Muscle of leg (tissue), 3 donors: ENCODE measurements at regions not wholly inside any gene's neighbourhood (a gene's known extent, or its start where the extent isn't known, plus 50 kb on each side); places are given as distances from the start of the nearest gene placed in this dataset.

ENCODE experiments used
- DNase-seq: peaks from one replicate; pipeline ENCODE4 v3.0.0; 2013
- H3K27ac ChIP-seq: one replicate; pipeline ENCODE4 v1.5.1; 2013; ENCODE audit warnings: mild to moderate bottlenecking, low read length, control low read depth
- H3K27me3 ChIP-seq: one replicate; pipeline ENCODE4 v1.6.1; 2013; ENCODE audit warnings: low read length; ENCODE audit not compliant: control insufficient read depth, insufficient read depth
- H3K36me3 ChIP-seq: one replicate; pipeline ENCODE4 v1.6.1; 2013; ENCODE audit warnings: low read length; ENCODE audit not compliant: control insufficient read depth, insufficient read depth
- H3K4me1 ChIP-seq: one replicate; pipeline ENCODE4 v1.6.1; 2013; ENCODE audit warnings: low read length; ENCODE audit not compliant: control insufficient read depth, insufficient read depth
- H3K4me3 ChIP-seq: one replicate; pipeline ENCODE4 v1.5.1; 2013; ENCODE audit warnings: low read length, control low read depth
- H3K9me3 ChIP-seq: replicated peaks from 2 replicates; pipeline ENCODE4 v1.6.1; 2013; ENCODE audit warnings: low read depth, low read length; ENCODE audit not compliant: control insufficient read depth
- WGBS: methylation state at CpG from one replicate; pipeline ENCODE4 v1.1.5; 2013; ENCODE audit warnings: missing lambda C conversion rate; ENCODE audit not compliant: insufficient coverage; 5-methylcytosine and 5-hydroxymethylcytosine counted together

GRCh38 chr2:164252568-164253287 lies 368.6 kb downstream of the GRB14 start:
- Histone ChIP-seq H3K36me3 (no peaks in the 10 kb centered on the region), H3K4me1 (no peaks in the 10 kb centered on the region), H3K27ac (no peak overlapping the region), H3K27me3 (no peaks in the 10 kb centered on the region), H3K9me3 (no peaks in the 10 kb centered on the region), H3K4me3 (no peak overlapping the region)
- DNase-seq, result no peak
- WGBS, result 67% methylated on average over 1 of the region's 2 CpGs

GRCh38 chr2:164243315-164243714 lies 378.0 kb downstream of the GRB14 start:
- Histone ChIP-seq H3K27me3 (no peaks in the 10 kb centered on the region), H3K27ac (no peak overlapping the region), H3K4me3 (no peak overlapping the region), H3K36me3 (no peaks in the 10 kb centered on the region), H3K4me1 (no peaks in the 10 kb centered on the region), H3K9me3 (no peaks in the 10 kb centered on the region)
- no peak for DNase-seq

GRCh38 chr2:164242409-164242808 lies 378.9 kb downstream of the GRB14 start:
- Histone ChIP-seq H3K27ac (no peak overlapping the region), H3K36me3 (no peaks in the 10 kb centered on the region), H3K27me3 (no peaks in the 10 kb centered on the region), H3K9me3 (no peaks in the 10 kb centered on the region), H3K4me1 (no peaks in the 10 kb centered on the region), H3K4me3 (no peak overlapping the region)
- WGBS, result 87% methylated on average over 3 of the region's 3 CpGs
- no peak for DNase-seq

- Histone ChIP-seq H3K4me3 (no peak overlapping the region), H3K36me3 (no peaks in the 10 kb centered on the region), H3K27ac (no peak overlapping the region), H3K27me3 (no peaks in the 10 kb centered on the region), H3K9me3 (no peaks in the 10 kb centered on the region), H3K4me1 (no peaks in the 10 kb centered on the region)
- no peak for DNase-seq
- no CpG with 5 or more reads among the region's 1 CpG for WGBS
Observed at GRCh38 chr2:164234074-164234473, 387.2 kb downstream of the GRB14 start.

GRCh38 chr2:164224007-164224406 lies 397.3 kb downstream of the GRB14 start:
- no peaks in the 10 kb centered on the region for H3K27me3 ChIP-seq
- H3K27ac ChIP-seq, result no peak overlapping the region
- H3K4me3 ChIP-seq, result no peak overlapping the region
- DNase-seq, result no peak
- H3K36me3 ChIP-seq, result no peaks in the 10 kb centered on the region
- H3K4me1 ChIP-seq, result no peaks in the 10 kb centered on the region
- H3K9me3 ChIP-seq, result no peaks in the 10 kb centered on the region

GRCh38 chr2:164221473-164221872 lies 399.8 kb downstream of the GRB14 start:
- Histone ChIP-seq H3K27me3 (no peaks in the 10 kb centered on the region), H3K36me3 (no peaks in the 10 kb centered on the region), H3K9me3 (no peaks in the 10 kb centered on the region), H3K4me3 (no peak overlapping the region), H3K27ac (no peak overlapping the region), H3K4me1 (no peaks in the 10 kb centered on the region)
- no peak for DNase-seq
- WGBS, result no CpG with 5 or more reads among the region's 2 CpGs

GRCh38 chr2:164220265-164220664 lies 401.0 kb downstream of the GRB14 start:
- H3K27me3 ChIP-seq, result no peaks in the 10 kb centered on the region
- WGBS, result 85% methylated on average over 2 of the region's 4 CpGs
- H3K4me1 ChIP-seq, result no peaks in the 10 kb centered on the region
- no peaks in the 10 kb centered on the region for H3K9me3 ChIP-seq
- no peak for DNase-seq
- H3K27ac ChIP-seq, result no peak overlapping the region
- H3K36me3 ChIP-seq, result no peaks in the 10 kb centered on the region
- no peak overlapping the region for H3K4me3 ChIP-seq

- WGBS, result no CpG with 5 or more reads among the region's 1 CpG
- no peaks in the 10 kb centered on the region for H3K27me3 ChIP-seq
- H3K9me3 ChIP-seq, result no peaks in the 10 kb centered on the region
- DNase-seq, result no peak
- no peak overlapping the region for H3K27ac ChIP-seq
- no peak overlapping the region for H3K4me3 ChIP-seq
- H3K4me1 ChIP-seq, result no peaks in the 10 kb centered on the region
- H3K36me3 ChIP-seq, result no peaks in the 10 kb centered on the region
Observed at GRCh38 chr2:164213916-164214315, 407.4 kb downstream of the GRB14 start.

GRCh38 chr2:164205347-164205746 lies 415.9 kb downstream of the GRB14 start:
- Histone ChIP-seq H3K27me3 (no peaks in the 10 kb centered on the region), H3K4me3 (no peak overlapping the region), H3K4me1 (no peaks in the 10 kb centered on the region), H3K27ac (no peak overlapping the region), H3K36me3 (no peaks in the 10 kb centered on the region), H3K9me3 (no peaks in the 10 kb centered on the region)
- peak; percentile 61 for DNase-seq
- 0% methylated on average over 1 of the region's 1 CpG for WGBS

- Histone ChIP-seq H3K36me3 (no peaks in the 10 kb centered on the region), H3K9me3 (no peaks in the 10 kb centered on the region), H3K27me3 (no peaks in the 10 kb centered on the region), H3K4me1 (no peaks in the 10 kb centered on the region), H3K27ac (no peak overlapping the region), H3K4me3 (no peak overlapping the region)
- no CpG with 5 or more reads among the region's 3 CpGs for WGBS
- peak; percentile 36 for DNase-seq
Observed at GRCh38 chr2:164203131-164203530, 418.2 kb downstream of the GRB14 start.

- no peaks in the 10 kb centered on the region for H3K9me3 ChIP-seq
- H3K4me1 ChIP-seq, result no peaks in the 10 kb centered on the region
- no peak overlapping the region for H3K27ac ChIP-seq
- WGBS, result 33% methylated on average over 1 of the region's 1 CpG
- no peaks in the 10 kb centered on the region for H3K27me3 ChIP-seq
- no peak for DNase-seq
- H3K36me3 ChIP-seq, result no peaks in the 10 kb centered on the region
- no peak overlapping the region for H3K4me3 ChIP-seq
Observed at GRCh38 chr2:164198256-164198655, 423.0 kb downstream of the GRB14 start.
